WI38 (cell line): ENCODE measurements at regions not wholly inside any gene's neighbourhood (a gene's known extent, or its start where the extent isn't known, plus 50 kb on each side); places are given as distances from the start of the nearest gene placed in this dataset.

ENCODE experiments used
- H3K4me3 ChIP-seq: 2 replicates; pipeline ENCODE4 v1.5.1; 2011; ENCODE audit warnings: low read depth, mild to moderate bottlenecking, control low read depth, low read length
- TF ChIP-seq, protein P1 (sequence below): IDR thresholded peaks from 2 replicates; pipeline ENCODE4 v1.5.1; 2012; ENCODE audit warnings: low read depth, mild to moderate bottlenecking, control low read depth, low read length

GRCh38 chr13:47004540-47004939, 107.7 kb upstream of the HTR2A start:
- H3K4me3 ChIP-seq: no peak overlapping the region
- TF ChIP-seq, protein P1, sequence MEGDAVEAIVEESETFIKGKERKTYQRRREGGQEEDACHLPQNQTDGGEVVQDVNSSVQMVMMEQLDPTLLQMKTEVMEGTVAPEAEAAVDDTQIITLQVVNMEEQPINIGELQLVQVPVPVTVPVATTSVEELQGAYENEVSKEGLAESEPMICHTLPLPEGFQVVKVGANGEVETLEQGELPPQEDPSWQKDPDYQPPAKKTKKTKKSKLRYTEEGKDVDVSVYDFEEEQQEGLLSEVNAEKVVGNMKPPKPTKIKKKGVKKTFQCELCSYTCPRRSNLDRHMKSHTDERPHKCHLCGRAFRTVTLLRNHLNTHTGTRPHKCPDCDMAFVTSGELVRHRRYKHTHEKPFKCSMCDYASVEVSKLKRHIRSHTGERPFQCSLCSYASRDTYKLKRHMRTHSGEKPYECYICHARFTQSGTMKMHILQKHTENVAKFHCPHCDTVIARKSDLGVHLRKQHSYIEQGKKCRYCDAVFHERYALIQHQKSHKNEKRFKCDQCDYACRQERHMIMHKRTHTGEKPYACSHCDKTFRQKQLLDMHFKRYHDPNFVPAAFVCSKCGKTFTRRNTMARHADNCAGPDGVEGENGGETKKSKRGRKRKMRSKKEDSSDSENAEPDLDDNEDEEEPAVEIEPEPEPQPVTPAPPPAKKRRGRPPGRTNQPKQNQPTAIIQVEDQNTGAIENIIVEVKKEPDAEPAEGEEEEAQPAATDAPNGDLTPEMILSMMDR: no peak

- no peak overlapping the region for H3K4me3 ChIP-seq
- TF ChIP-seq, protein P1: no peak
These were observed 107.2 kb upstream of the HTR2A start for GRCh38 chr13:47004027-47004426.

DNA sequence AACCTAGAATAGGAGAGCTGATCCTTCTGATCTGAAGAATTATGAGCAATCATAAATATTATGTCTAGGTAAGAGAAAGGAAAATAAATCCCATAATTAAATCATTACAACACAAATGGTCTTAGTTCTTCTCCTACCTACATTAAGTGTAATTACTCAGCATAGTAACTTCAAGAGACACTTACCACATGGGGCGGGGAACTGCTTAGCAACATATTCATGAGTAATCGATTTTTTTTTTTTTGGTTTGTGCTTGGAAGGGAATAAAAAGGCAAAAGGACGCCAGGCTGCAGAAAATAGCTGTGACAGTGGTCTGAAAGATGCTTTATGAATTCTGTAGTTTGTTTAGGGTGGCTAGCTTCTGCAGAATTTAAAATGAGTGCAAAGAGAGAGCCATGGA, 103.3 kb upstream of the HTR2A start:
- TF ChIP-seq, protein P1: no peak
- no peak overlapping the region for H3K4me3 ChIP-seq

- TF ChIP-seq, protein P1: no peak
- H3K4me3 ChIP-seq: no peak overlapping the region
These were observed 99.6 kb upstream of the HTR2A start for GRCh38 chr13:46996316-46997030.

GRCh38 chr13:46995874-46996273, 99.0 kb upstream of the HTR2A start:
- TF ChIP-seq, protein P1: no peak
- no peak overlapping the region for H3K4me3 ChIP-seq

DNA sequence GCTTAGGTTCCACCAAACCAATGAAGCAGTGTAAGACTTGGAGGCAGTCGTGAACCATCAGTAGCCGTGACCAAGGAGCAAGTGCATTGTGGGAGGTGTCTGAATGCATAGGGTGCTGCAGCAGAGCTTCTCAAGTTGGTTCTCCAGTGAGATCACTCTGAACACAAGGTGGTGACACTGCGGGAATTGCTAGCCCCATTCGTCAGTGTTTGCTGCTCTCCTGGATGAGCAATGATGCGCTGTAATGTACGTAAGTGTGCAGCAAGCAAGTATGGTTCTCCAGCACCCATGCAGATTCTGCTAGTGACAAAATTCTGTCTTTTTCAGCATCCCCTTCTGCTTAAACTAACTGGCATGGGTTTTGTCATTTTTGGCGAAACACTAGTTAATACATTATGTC, 97.6 kb upstream of the HTR2A start:
- no peak overlapping the region for H3K4me3 ChIP-seq
- TF ChIP-seq, protein P1: no peak

- H3K4me3 ChIP-seq: no peak overlapping the region
- TF ChIP-seq, protein P1: peak; percentile 41
These were observed 95.6 kb upstream of the HTR2A start for GRCh38 chr13:46992383-46992952.
